ENCODE measurements at regions not wholly inside any gene's neighbourhood (a gene's known extent, or its start where the extent isn't known, plus 50 kb on each side); places are given as distances from the start of the nearest gene placed in this dataset.

DNA sequence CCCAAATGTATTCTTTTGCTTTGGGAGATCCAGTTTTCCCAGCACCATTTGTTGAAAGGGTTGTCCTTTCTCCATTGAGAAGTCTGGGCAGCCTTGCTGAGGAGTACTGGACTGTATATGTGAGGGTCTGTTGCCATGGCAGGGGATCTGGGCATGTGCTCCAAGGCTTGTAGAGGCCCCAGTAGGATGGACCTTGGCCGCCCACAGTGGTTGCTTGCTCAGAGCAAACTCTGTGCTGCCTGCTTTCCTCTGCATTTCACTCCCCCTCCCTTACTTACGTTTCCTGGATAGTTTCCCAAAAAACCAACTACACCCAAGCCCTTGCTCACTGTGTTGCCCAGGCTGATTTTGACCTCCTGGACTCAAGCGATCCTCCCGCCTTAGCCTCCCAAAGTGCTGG, 97.2 kb upstream of the PRR23E start:
- peaks cover 7% of the 10 kb centered on the region for H3K27me3 Mint-ChIP-seq (ENCODE audit: low read depth)

More for the DNA sequence above, 97.2 kb upstream of the PRR23E start:
- Histone ChIP-seq H4K8ac (replicated peaks; ENCODE audit: insufficient read length, low read depth, low read length) (no peak overlapping the region), H3K79me2 (ENCODE audit: insufficient read depth, low read length) (no peaks in the 10 kb centered on the region), H2AFZ (ENCODE audit: low read length) (no peak overlapping the region), H2BK15ac (ENCODE audit: low read depth, low read length) (no peak overlapping the region), H3T11ph (ENCODE audit: low read length) (no peak overlapping the region), H2BK12ac (ENCODE audit: insufficient read length, low read depth, low read length) (no peak overlapping the region), H4K5ac (ENCODE audit: insufficient read length, low read depth, low read length) (no peak overlapping the region), H3K4me1 (ENCODE audit: insufficient read depth, low read length) (no peaks in the 10 kb centered on the region), H3K56ac (ENCODE audit: insufficient read length, low read depth, low read length) (no peak overlapping the region), H3K79me1 (ENCODE audit: insufficient read depth, low read depth, low read length, poor library complexity, severe bottlenecking) (no peaks in the 10 kb centered on the region), H4K91ac (ENCODE audit: insufficient read length, low read depth, low read length) (no peak overlapping the region), H3K27ac (ENCODE audit: insufficient read length, low read depth, low read length) (no peak overlapping the region), H3K23me2 (ENCODE audit: insufficient read length, low read depth, low read length, poor library complexity, severe bottlenecking) (no peaks in the 10 kb centered on the region), H3K4me2 (ENCODE audit: insufficient read depth, insufficient read length, low read length) (no peak overlapping the region), H2BK120ac (ENCODE audit: low read depth, low read length, poor library complexity, severe bottlenecking) (no peak overlapping the region), H2BK20ac (ENCODE audit: low read depth, low read length, poor library complexity, severe bottlenecking) (no peak overlapping the region), H3K14ac (ENCODE audit: insufficient read depth, low read length) (no peak overlapping the region), H3K27me3 (ENCODE audit: insufficient read depth, low read length) (no peaks in the 10 kb centered on the region), H3K23ac (ENCODE audit: insufficient read length, low read depth, low read length) (no peak overlapping the region), H2AK5ac (ENCODE audit: insufficient read length, low read length) (no peak overlapping the region), H3K18ac (ENCODE audit: insufficient read length, low read depth, low read length) (no peak overlapping the region), H2BK5ac (ENCODE audit: insufficient read length, low read length) (no peak overlapping the region), H3K9ac (ENCODE audit: extremely low read depth, insufficient read length, low read length) (no peak overlapping the region), H3K9me3 (ENCODE audit: control insufficient read depth, low read depth, low read length) (no peaks in the 10 kb centered on the region), H4K20me1 (ENCODE audit: control insufficient read depth, insufficient read depth, insufficient read length) (no peaks in the 10 kb centered on the region), H3K4ac (ENCODE audit: low read depth, low read length) (no peak overlapping the region)
- H3K4me3 Mint-ChIP-seq = no peak overlapping the region
- peaks cover 0 to 12% (median 3%) of the 10 kb centered on the region in 3 experiments; a peak in 4 of 7 replicates for H3K36me3 Mint-ChIP-seq (ENCODE audit: insufficient read depth in 1 of 3, low read depth in 3 of 3)
- no CpG with 5 or more reads among the region's 4 CpGs for WGBS (ENCODE audit: extremely low coverage, insufficient read length, low lambda C conversion rate)
- H3K4me1 Mint-ChIP-seq = peaks cover 0 to 15% of the 10 kb centered on the region in 2 experiments; a peak in 1 of 4 replicates
- no peak for DNase-seq
- peaks cover 6 to 13% of the 10 kb centered on the region in 2 experiments; a peak in 4 of 5 replicates for H3K9me3 Mint-ChIP-seq
- no peak overlapping the region for H3K27ac Mint-ChIP-seq
- TF ChIP-seq, protein P1, sequence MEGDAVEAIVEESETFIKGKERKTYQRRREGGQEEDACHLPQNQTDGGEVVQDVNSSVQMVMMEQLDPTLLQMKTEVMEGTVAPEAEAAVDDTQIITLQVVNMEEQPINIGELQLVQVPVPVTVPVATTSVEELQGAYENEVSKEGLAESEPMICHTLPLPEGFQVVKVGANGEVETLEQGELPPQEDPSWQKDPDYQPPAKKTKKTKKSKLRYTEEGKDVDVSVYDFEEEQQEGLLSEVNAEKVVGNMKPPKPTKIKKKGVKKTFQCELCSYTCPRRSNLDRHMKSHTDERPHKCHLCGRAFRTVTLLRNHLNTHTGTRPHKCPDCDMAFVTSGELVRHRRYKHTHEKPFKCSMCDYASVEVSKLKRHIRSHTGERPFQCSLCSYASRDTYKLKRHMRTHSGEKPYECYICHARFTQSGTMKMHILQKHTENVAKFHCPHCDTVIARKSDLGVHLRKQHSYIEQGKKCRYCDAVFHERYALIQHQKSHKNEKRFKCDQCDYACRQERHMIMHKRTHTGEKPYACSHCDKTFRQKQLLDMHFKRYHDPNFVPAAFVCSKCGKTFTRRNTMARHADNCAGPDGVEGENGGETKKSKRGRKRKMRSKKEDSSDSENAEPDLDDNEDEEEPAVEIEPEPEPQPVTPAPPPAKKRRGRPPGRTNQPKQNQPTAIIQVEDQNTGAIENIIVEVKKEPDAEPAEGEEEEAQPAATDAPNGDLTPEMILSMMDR (conservative IDR thresholded peaks at IDR 0.05) = no peak

All from H9 (cell line).